Right ventricle myocardium inferior (tissue), 1 donor: ENCODE measurements at regions not wholly inside any gene's neighbourhood (a gene's known extent, or its start where the extent isn't known, plus 50 kb on each side); places are given as distances from the start of the nearest gene placed in this dataset.

ENCODE experiments used
- ATAC-seq: fragments of 200-7000 bp; cut with Tn5 transposase; one replicate; pipeline ENCODE4 v1.9.1; 2020; ENCODE audit warnings: mild to moderate bottlenecking, moderate library complexity
- DNase-seq: peaks from one replicate; pipeline ENCODE4 v3.0.0; 2021; ENCODE audit errors: missing footprints
- intact Hi-C: fragments of 100-400 bp; cut with DNase I; formaldehyde crosslinking; loops from one replicate; pipeline ENCODE4 v1.11.0; 2022
- donor health status: DM: no; HTN: yes; CAD: no; lungs with severe emphysema.

DNA sequence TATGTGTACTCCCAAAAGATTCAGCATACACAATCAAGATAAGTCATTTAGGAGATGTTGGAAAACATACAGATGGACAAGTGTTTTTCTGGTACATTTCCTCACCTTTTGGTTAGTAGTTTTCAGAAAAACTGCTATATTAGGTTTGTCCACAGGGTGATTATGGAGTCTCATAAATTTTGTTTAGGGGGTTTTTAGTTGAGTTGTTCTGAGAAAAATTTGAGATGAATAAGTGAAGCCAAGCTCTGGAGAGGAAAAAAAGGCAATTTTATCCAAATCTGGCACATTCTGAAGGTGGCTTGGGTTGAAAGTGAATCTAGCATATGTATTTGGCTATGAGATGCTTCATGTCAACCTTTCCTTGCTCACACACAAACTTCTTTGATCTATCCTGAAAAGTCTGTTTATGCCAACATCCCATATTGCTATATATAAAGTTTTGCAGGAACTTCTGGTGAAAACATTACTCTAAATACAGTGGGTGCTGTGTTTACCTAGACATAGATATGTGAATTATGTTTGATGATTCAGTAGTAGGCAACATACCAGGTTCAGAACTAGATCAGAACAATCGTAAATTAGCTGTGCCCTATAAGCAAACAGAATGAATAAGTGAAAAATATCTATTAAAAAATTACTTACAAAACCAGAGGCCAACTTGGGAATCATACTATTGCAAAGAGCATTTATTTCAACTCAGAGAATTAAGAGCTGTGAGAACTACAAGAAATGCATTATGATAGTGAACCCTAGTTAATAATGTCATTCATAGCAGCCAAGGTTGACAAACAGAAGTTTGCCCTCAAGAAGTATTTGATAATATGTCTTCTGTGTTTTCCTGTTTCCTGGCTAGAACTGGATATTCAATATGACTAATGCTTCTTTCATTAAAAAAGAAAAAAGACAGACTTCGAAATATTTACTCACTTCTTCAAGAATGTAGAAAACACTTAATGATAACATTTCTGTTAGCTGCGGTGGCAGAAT lies 552.0 kb downstream of the IRS1 start:
- no peak for ATAC-seq
- intact Hi-C loops, result no loop called here
- DNase-seq, result no peak

DNA sequence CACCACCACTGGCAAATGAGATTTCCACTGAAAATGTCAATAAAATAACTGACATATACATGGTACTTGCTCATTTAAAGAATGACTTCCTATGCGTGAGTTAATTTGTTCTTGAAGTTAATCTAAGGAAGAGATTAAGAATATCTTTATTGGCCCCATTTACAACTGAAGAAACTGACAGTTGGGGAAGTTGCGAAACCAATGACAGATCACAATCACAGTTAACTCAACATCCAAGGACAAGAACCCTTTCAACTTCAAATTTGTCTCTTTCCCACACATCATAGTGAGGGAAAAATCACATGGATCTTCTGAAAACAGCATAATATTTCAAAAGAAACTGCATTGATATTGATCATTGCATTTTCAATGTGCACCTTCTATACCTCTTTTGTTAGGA lies 565.4 kb downstream of the IRS1 start:
- DNase-seq, result no peak
- ATAC-seq, result no peak
- intact Hi-C loops, result no loop called here

DNA sequence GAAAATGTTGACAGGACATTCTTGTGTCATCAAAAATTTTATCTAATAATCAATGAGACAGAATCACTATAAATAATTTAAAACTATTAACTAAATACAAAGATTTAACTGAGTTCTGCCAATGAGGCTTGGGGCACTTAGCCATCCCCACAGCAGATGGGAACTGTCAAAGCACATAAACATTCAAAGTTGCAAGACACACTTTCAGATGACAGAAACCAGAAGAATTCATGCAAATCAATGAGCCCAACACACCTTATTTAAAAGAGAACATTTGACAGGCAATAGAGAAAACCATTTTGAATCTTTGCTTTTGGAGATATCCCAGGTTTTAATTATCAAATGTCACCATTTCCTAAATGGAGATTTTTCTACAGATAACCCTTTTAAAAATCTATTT lies 566.2 kb downstream of the IRS1 start:
- DNase-seq (no peak), ATAC-seq (no peak)
- intact Hi-C loops, result no loop called here

DNA sequence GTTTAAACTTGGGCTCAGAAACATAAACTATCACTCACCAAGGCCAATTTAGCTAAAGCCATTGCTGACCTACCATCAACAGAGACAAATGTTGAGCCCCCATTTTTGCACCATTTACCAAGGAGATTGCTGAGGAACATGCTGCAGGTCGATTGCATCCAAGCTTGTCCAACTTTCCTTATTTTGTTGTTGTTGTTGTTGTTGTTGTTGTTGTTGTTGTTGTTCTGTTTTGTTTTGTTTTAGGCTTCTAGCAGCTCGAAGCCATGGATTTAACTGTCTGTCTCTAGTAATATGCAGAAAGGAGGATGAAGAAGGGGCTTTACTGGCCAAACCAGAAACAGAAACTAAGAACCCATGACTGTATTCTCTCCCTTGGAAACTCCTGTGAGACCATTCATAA lies 571.5 kb downstream of the IRS1 start:
- intact Hi-C loops, result no loop called here
- DNase-seq, result no peak
- ATAC-seq, result no peak

DNA sequence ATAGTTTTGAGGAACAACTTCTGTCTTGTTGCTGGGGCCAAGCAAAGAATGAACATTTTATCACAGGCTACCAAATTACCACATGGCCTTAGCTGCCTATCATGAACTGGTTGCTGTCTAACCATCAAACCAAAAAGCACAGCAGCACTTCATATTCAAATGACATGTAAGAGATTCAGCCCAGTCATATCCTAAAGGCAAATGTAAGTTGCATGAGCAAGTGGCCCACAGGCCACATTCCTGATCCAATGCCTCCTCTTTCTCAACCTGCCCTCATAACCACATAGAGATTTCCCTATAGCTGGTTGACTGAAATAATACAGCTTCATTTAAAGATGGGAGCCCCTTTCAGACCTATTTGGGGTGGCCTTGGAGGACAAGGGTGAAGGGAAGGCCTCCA lies 572.3 kb downstream of the IRS1 start:
- intact Hi-C loops, result no loop called here
- ATAC-seq (no peak), DNase-seq (no peak)

DNA sequence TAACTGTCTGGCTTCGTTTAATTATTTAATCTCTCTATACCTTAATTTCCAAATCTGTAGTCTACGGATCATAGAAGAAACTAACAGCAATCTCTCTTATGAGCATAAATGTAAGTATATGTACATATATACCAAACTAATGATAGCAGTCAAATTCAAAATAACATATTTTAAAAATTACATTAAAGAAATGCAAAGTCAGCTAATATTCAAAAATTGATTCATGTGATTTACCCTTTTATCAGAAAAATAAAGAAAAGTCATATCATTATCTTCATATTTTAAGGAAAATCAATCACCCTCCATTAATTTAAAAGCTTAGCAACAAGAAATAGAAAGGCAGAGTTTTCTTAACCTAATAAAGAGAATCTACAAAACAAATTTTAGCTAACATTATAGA lies 575.9 kb downstream of the IRS1 start:
- ATAC-seq (no peak), DNase-seq (no peak)
- intact Hi-C loops, result no loop called here

DNA sequence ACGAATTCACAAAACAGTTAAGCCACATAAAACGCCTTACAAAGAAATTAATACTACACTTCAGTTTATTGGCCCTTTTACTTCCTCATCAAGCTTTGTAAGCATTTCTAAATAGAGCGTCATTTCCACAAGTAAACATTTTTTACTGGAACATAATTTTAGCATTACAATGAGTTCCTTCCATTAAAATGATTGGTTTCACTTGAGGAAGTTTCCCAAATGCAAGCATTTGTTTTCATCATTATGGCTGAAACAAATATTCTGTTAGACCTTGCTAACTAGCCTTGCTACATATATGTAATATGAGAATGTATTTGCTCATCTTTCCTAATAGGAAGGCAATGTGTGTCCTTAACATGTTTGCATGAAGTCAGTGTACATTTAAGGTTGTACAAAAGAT lies 579.1 kb downstream of the IRS1 start:
- intact Hi-C loops, result no loop called here
- DNase-seq (no peak), ATAC-seq (no peak)

DNA sequence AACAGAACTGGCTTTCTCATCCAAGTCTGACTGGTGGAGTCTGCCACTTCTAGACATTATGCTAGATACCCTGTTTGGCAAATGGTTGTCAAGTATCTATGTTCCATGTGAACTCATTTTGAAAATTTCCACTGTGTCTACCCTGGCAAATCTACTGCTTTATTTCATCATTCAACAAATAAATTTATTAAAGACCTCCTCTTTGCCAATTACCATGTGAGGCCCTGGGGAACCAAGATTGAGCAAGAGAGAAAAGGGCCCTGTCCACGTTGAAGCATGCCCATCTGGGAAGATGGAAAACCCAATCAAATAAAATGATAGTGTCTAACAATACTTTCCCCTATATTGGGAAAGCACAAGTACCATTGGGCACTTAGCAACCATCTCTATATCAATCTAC lies 582.4 kb downstream of the IRS1 start:
- DNase-seq, result no peak
- intact Hi-C loops, result loop anchor here (2.0 to 10.0 kb wide), 2 partner anchors 428 to 584 kb away; no protein-coding TSS in a partner anchor

DNA sequence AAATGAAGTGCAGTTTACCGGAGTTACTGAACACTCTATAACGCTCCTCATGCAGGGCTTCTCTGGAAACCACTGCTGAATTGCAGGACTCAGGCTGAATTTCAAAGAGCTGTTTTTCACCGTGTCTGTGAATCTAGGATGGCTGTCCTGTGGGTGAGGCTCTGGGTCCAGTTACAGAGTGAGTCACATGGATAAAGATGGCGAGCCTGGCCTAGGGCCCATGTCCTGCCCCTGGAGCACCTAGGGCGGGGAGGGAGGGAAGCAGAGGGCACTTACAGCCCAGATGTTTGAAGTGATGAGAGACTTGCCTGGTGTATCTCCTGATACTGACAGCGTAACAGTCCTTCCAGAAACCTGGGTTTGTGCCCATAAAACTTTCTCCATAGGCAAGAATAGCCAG lies 583.0 kb downstream of the IRS1 start:
- intact Hi-C loops, result loop anchor here (2.0 to 10.0 kb wide), 2 partner anchors 428 to 584 kb away; no protein-coding TSS in a partner anchor
- ATAC-seq (no peak), DNase-seq (no peak)

More for the DNA sequence above, 582.4 kb downstream of the IRS1 start:
- ATAC-seq, result no peak

DNA sequence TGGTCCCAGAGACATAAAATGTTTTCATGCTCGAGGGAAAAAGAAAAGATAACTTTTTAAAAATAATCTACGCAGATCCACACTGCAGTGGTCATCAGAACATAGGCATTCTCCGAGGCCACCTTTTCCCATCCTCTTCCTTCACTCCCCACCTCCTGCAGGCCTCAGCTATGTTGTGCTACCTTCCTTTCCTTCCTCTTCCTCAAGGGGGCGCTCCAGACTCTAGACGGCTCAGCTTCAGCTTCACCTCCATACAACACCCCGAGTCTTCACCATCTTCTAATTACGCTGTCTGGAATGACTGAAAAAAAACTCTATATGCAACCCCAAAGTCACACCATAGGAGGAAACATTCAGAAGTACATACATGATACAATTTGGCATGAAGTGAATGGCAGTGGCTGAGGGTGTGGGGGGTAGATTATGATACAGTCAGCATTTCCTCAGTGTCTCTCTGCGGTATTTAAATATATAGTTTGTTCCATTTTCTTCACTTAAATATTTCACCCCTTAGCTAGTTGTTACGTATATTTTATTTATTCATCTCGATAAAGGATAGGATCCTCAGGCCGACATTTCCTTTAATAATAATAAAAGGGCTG lies 583.6 kb downstream of the IRS1 start:
- no peak for DNase-seq
- peak; percentile 79 for ATAC-seq
- intact Hi-C loops, result loop anchor here (2.0 to 10.0 kb wide), 2 partner anchors 429 to 585 kb away; no protein-coding TSS in a partner anchor

DNA sequence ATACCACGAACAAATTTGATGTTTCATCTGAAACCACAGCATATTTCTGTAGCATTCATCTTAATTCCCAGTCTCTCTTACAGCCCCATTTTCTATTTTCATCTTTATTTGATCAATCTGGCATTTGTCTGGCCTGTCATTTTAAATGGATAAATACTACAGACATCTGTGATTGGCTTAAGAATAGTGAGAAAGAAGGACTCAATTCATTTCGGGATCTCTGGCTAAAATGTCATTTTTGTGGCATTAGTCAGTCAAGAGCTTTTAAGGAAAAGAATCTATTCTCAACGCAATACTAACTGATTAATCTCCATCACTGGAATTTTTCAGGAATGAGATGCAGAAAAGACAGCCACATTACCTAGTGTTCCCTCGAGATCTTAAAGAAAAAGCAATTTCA lies 585.9 kb downstream of the IRS1 start:
- ATAC-seq, result no peak
- DNase-seq, result no peak
- intact Hi-C loops, result loop anchor here (10.0 kb wide), 1 partner anchor 431 kb away; no protein-coding TSS in a partner anchor

DNA sequence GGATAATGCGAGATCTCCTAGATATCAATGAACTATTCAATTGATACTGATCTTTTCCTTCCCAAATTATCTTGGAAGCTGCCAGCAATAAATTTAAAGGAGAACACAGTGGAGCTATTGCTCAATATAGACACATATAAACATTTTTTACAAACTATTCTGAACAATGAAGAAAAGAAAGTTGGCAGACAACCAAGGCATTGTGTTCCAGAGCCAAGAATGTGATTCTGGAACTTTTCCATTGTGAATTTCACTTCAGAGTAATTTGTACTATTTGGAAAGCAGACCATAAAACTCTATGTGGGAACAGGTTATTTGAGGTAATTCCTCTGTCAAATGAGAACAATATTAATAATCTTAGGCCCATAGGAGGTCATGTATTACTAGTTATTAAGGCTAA lies 588.2 kb downstream of the IRS1 start:
- ATAC-seq (no peak), DNase-seq (no peak)
- intact Hi-C loops, result loop anchor here (10.0 kb wide), 1 partner anchor 433 kb away; no protein-coding TSS in a partner anchor

DNA sequence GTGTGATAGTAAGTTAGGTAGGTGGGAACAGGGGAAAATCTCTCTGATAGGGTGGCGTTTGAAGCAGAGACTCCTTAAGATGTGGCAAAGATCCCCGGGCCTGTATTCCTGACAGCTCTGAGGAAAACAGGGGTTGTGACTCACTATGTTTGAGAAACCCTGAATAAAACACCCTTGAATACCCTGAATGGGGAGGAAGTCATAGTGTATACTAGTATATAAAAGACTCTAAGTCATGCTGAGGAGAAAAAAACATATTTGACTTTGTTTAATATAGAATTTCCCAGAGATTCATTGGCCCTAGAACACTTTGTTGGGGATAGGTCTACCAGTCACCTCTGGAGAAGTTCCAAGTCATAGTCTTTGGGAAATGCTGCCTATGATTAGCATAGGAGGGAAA lies 590.9 kb downstream of the IRS1 start:
- intact Hi-C loops, result no loop called here
- no peak for ATAC-seq
- no peak for DNase-seq

DNA sequence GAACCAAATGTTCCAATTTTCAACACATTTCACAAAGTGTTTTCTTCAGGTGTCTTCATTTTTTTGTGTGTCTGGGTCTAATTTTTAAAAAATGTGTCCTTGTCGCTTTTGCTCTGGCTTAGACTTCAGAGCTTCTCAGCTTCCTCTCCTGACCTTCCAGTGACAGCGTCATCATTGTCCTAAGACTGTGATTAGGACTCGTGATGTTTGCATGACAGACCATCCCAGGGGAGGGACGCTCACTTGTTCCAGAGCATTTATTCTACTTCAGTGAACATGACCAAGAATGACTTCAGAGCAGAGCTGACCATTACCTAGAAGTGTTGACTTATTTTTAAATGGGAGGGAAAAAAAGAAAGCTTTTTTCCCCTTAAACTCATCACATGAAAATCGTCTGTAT lies 591.9 kb downstream of the IRS1 start:
- ATAC-seq (no peak), DNase-seq (no peak)
- intact Hi-C loops, result no loop called here

DNA sequence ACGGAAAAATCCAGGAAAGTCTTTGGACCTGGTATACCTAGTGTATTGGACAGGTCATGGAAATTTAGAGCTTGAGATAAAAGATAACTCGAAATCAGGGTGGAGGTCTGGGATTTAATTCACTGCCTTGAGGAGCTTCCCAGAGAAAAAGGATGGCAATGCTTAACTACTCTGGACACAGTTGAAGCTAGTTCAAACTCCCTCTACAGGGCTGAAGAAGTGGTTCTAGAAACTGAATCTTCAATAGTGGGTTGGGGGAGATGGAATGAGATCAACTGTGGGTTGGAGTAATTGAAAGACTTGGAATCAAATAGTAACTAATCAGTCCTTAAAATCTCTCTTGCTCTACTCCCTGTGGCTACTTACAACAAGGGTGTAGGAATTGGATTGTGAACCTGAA lies 600.1 kb downstream of the IRS1 start:
- DNase-seq, result no peak
- no peak for ATAC-seq
- intact Hi-C loops, result no loop called here

DNA sequence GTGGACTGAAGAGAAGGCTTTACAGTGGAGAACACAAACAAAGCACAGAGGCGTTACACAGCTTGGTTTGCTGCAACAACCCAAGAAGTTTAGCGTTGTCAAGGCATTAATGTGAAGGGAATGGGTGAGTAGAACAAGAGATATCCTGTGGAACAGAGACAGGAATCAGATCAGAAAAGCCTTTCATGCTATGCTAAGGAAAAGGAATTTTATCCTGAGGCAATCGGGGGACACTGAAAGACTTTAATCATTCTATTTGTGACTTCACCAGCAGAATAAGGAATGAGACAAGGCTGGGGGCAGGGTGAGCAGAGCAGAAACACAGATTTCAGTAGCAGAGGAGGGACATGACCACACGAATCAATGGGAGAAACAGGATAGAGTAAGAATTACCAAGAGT lies 600.7 kb downstream of the IRS1 start:
- intact Hi-C loops, result no loop called here
- DNase-seq (no peak), ATAC-seq (no peak)

DNA sequence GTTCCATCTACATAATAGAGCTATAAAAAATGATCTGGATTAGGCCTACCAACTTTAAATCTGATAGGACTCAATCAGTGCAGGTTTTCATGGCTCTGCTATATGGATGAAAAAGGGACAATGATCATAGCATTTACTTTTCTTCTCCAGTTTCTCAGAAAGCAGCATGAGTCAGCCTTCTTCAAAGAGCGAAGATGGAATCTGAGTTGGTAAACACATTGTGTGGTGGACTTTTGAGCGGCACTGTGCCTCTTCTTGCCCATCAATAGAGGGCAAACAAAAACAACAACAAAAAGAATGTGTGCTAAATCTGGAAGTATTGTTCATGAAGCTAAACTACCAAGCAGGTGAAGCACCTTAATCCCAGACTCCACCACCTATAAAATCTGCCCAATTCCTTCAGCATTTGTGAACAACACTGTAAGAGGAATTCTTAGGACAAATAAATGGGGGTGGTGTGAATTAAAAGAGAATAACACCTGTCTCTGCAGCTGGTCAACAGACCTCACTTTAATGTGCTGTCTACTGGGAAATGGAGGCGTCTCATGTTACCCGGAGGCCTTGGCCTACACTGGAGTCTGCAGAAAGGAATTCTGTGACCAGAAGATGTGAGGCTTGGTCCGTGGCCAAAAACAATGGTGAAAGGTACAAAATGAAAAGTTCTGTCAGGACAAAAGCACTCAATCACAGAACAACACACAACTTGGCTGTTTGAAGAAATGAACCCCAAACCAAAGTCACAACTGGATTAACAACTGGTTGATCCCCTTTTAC lies 609.0 kb downstream of the IRS1 start:
- DNase-seq (peak; percentile 25), ATAC-seq (no peak)
- intact Hi-C loops, result no loop called here

DNA sequence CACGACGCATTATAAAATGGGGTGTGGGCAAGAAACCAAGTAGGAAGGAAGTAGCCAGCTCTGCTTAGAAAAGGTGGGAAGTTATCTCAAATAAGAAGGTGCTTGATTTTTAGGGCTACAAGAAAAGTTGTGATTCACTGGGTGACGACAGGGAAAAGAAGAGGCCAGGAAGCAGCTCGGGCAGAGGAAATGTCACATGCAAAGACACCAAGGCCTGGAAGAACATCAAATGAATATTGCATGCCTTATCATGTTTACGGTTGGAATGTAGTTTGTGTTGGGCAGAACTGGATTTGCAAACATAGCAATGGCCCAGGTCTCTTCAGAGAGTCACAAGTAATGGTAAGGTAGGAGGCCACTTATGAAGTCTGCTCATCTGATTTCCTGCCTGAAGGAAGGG lies 610.6 kb downstream of the IRS1 start:
- DNase-seq, result no peak
- intact Hi-C loops, result loop anchor here (5.0 kb wide), 1 partner anchor 162 kb away; no protein-coding TSS in a partner anchor
- ATAC-seq, result no peak

DNA sequence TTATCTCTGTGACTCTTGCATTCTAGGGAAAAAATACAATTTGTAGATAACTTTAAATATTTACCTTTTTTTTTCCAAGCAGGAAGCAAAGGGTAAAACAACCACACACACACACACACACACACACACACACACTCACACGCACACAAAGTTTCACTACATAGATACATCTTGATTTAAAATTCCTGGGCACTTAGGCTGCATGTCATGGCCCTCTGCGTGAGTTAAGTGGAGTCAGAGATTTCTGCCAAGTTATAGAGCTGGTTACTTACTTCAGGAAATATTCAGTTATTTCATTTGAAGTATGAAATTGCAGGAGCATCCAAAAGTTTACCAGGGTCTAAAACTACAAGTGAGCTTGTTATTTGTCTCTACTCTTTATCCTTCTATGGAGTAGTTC lies 612.0 kb downstream of the IRS1 start:
- ATAC-seq (no peak), DNase-seq (no peak)
- intact Hi-C loops, result loop anchor here (5.0 kb wide), 1 partner anchor 160 kb away; no protein-coding TSS in a partner anchor
